ENCODE measurements at regions not wholly inside any gene's neighbourhood (a gene's known extent, or its start where the extent isn't known, plus 50 kb on each side); places are given as distances from the start of the nearest gene placed in this dataset.
"Not testable (repeated sequence)": the region's sequence is repeated elsewhere in the genome, so short reads cannot be mapped to it uniquely, and the experiment has no call there.

GRCh38 chr3:187855131-187855530 is 109.9 kb upstream of the BCL6 start:
- DNase-seq: no peak

- no peak for DNase-seq
These were observed 111.3 kb upstream of the BCL6 start for GRCh38 chr3:187856555-187856954.

- DNase-seq: no peak
These were observed 112.8 kb upstream of the BCL6 start for GRCh38 chr3:187858041-187858440.

- DNase-seq: no peak
These were observed 113.4 kb upstream of the BCL6 start for GRCh38 chr3:187858711-187859110.

- DNase-seq: not testable (repeated sequence)
These were observed 117.5 kb upstream of the BCL6 start for GRCh38 chr3:187862701-187863277.

GRCh38 chr3:187870360-187871203 is 125.3 kb upstream of the BCL6 start:
- no peak for DNase-seq

GRCh38 chr3:187871204-187871591 is 125.9 kb upstream of the BCL6 start:
- DNase-seq: no peak

GRCh38 chr3:187871848-187872247 is 126.6 kb upstream of the BCL6 start:
- DNase-seq: no peak

- no peak for DNase-seq
These were observed 128.6 kb upstream of the BCL6 start for GRCh38 chr3:187873843-187874242.

GRCh38 chr3:187875863-187876262 is 130.6 kb upstream of the BCL6 start:
- DNase-seq: no peak

GRCh38 chr3:187878772-187879518 is 133.7 kb upstream of the BCL6 start:
- no peak for DNase-seq

GRCh38 chr3:187880441-187880840 is 135.2 kb upstream of the BCL6 start:
- no peak for DNase-seq

GRCh38 chr3:187880851-187881250 is 135.6 kb upstream of the BCL6 start:
- no peak for DNase-seq

- DNase-seq: no peak
These were observed 143.4 kb upstream of the BCL6 start for GRCh38 chr3:187888701-187889100.

- DNase-seq: no peak
These were observed 143.8 kb upstream of the BCL6 start for GRCh38 chr3:187889106-187889505.

GRCh38 chr3:187889601-187890404 is 144.5 kb upstream of the BCL6 start:
- no peak for DNase-seq

- DNase-seq: not testable (repeated sequence)
These were observed 145.1 kb upstream of the BCL6 start for GRCh38 chr3:187890405-187890752.

- DNase-seq: no peak
These were observed 151.4 kb upstream of the BCL6 start for GRCh38 chr3:187896646-187897045.

- DNase-seq: no peak
These were observed 154.0 kb upstream of the BCL6 start for GRCh38 chr3:187899246-187899645.

GRCh38 chr3:187900993-187901755 is 155.9 kb upstream of the BCL6 start:
- DNase-seq: no peak

- no peak for DNase-seq
These were observed 156.8 kb upstream of the BCL6 start for GRCh38 chr3:187902041-187902471.

GRCh38 chr3:187902936-187903335 is 157.7 kb upstream of the BCL6 start:
- DNase-seq: no peak
